IPS-20b (cell line): ENCODE measurements at regions not wholly inside any gene's neighbourhood (a gene's known extent, or its start where the extent isn't known, plus 50 kb on each side); places are given as distances from the start of the nearest gene placed in this dataset.
"Not testable (repeated sequence)": the region's sequence is repeated elsewhere in the genome, so short reads cannot be mapped to it uniquely, and the experiment has no call there.

ENCODE experiments used
- H3K27ac ChIP-seq: one replicate; pipeline ENCODE4 v1.5.1; 2013; ENCODE audit warnings: low read length
- H3K27me3 ChIP-seq: 2 replicates; pipeline ENCODE4 v1.6.1; 2013; ENCODE audit warnings: mild to moderate bottlenecking, low read length, inconsistent platforms; ENCODE audit not compliant: insufficient read depth
- H3K36me3 ChIP-seq: 2 replicates; pipeline ENCODE4 v1.6.1; 2013; ENCODE audit warnings: low read depth, mild to moderate bottlenecking, inconsistent platforms, low read length, moderate library complexity; ENCODE audit not compliant: insufficient read depth
- H3K4me1 ChIP-seq: 2 replicates; pipeline ENCODE4 v1.6.1; 2013; ENCODE audit warnings: mild to moderate bottlenecking, control low read depth, inconsistent platforms, low read length, moderate library complexity; ENCODE audit not compliant: insufficient read depth
- H3K4me3 ChIP-seq: 2 replicates; pipeline ENCODE4 v1.5.1; 2013; ENCODE audit warnings: mild to moderate bottlenecking, low read length, inconsistent platforms
- H3K9ac ChIP-seq: 2 replicates; pipeline ENCODE4 v1.6.1; 2013; ENCODE audit warnings: low read depth, mild to moderate bottlenecking, inconsistent platforms, low read length, moderate library complexity
- H3K9me3 ChIP-seq: 2 replicates; pipeline ENCODE4 v1.6.1; 2013; ENCODE audit warnings: mild to moderate bottlenecking, low read depth, low read length, inconsistent platforms; ENCODE audit not compliant: insufficient read depth

DNA sequence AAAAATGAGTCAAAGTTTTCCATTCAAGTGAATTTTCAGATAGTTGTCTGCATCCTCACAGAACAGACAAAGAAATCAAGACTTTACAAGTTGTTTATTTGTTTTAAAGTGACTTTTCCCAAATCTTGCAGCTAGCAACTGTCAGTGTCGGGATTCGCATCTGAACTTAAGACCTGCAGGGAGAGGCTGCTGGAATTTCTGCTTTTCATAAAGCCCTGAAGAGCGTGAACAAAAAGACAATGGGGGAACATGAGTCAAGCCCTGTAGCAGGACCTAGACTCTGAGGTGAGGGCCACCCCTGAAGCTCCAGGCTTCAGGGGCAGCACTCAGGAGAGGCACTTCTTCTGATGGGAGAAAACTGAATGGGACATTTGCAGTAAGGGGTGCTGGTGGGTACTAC lies 108.2 kb upstream of the CTAGE1 start:
- no peak overlapping the region for H3K9ac ChIP-seq
- H3K27ac ChIP-seq, result no peak overlapping the region
- H3K27me3 ChIP-seq, result no peaks in the 10 kb centered on the region
- no peaks in the 10 kb centered on the region for H3K4me1 ChIP-seq
- no peaks in the 10 kb centered on the region; the same call in 1 of the 2 replicates for H3K9me3 ChIP-seq
- no peaks in the 10 kb centered on the region for H3K36me3 ChIP-seq
- no peak overlapping the region for H3K4me3 ChIP-seq

DNA sequence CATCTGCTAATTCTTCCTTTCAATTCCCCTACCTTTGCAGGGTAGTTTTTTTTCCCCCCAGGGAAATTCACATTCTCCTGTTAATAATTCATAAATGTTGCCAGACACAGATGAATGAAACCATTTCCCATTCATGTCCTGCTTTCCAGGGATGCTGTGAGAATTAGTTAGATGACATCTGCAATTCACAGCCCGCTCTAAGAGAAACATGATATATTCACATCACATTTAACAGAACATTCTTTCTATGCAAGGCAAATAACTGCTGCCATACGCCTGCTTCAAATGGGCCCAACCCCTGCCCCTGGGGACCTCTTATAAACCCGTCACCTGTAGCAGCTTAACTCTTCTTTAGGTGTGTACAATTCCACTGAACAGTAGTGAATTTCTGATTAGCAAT lies 110.6 kb upstream of the CTAGE1 start:
- Histone ChIP-seq H3K9me3 (no peaks in the 10 kb centered on the region; the same call in 1 of the 2 replicates), H3K27me3 (no peaks in the 10 kb centered on the region), H3K27ac (no peak overlapping the region), H3K4me1 (no peaks in the 10 kb centered on the region), H3K9ac (no peak overlapping the region), H3K4me3 (no peak overlapping the region), H3K36me3 (no peaks in the 10 kb centered on the region)

DNA sequence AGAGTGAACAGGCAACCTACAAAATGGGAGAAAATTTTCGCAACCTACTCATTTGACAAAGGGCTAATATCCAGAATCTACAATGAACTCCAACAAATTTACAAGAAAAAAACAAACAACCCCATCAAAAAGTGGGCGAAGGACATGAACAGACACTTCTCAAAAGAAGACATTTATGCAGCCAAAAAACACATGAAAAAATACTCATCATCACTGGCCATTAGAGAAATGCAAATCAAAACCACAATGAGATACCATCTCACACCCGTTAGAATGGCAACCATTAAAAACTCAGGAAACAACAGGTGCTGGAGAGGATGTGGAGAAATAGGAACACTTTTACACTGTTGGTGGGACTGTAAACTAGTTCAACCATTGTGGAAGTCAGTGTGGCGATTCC lies 117.0 kb upstream of the CTAGE1 start:
- not testable (repeated sequence) for H3K9me3 ChIP-seq, H3K4me1 ChIP-seq, H3K27me3 ChIP-seq, H3K27ac ChIP-seq, H3K9ac ChIP-seq, H3K36me3 ChIP-seq, H3K4me3 ChIP-seq

DNA sequence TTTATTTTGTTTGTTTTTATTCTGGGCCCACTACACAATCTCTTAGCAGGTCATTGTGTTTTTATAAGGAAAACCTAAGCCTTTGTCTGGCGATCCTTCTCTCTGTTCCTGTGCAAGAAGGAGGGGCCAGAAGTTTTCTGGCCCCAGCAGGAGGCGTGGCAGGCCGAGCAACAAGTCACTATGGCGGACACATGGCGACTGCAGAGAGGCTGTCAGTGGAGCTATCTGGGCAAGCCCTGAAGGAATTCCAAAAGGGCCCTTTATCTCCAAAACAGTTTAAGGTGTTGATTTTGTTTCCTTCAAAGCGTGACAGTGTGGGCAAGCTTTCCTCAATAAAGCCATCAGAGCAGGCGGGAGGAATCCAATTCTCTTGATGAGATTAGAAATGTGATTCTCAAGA lies 118.8 kb upstream of the CTAGE1 start:
- Histone ChIP-seq H3K27me3 (no peaks in the 10 kb centered on the region), H3K36me3 (no peaks in the 10 kb centered on the region), H3K4me3 (no peak overlapping the region), H3K4me1 (no peaks in the 10 kb centered on the region), H3K9ac (no peak overlapping the region), H3K9me3 (no peaks in the 10 kb centered on the region), H3K27ac (no peak overlapping the region)

DNA sequence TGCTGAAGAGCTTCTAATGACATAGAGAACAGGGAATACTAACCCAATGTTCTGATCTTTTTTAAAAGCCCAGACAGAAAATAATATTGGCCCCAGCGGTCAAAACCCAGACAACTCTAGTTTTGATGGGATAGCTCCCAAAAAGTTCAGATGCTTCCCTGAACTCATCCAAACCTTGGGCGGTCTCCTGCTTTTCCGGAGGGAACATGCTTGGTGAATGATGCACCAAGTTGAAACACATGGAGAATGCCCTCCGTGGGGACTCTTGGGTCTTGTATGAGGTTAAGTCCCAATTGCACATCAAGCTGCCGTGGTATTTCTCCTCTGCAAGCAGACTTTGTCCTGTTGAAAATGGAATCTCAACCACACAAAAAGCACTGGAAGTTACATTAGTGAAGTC lies 120.7 kb upstream of the CTAGE1 start:
- Histone ChIP-seq H3K9me3 (no peaks in the 10 kb centered on the region), H3K4me1 (no peaks in the 10 kb centered on the region), H3K27ac (no peak overlapping the region), H3K27me3 (no peaks in the 10 kb centered on the region), H3K9ac (no peak overlapping the region), H3K4me3 (no peak overlapping the region), H3K36me3 (no peaks in the 10 kb centered on the region)

DNA sequence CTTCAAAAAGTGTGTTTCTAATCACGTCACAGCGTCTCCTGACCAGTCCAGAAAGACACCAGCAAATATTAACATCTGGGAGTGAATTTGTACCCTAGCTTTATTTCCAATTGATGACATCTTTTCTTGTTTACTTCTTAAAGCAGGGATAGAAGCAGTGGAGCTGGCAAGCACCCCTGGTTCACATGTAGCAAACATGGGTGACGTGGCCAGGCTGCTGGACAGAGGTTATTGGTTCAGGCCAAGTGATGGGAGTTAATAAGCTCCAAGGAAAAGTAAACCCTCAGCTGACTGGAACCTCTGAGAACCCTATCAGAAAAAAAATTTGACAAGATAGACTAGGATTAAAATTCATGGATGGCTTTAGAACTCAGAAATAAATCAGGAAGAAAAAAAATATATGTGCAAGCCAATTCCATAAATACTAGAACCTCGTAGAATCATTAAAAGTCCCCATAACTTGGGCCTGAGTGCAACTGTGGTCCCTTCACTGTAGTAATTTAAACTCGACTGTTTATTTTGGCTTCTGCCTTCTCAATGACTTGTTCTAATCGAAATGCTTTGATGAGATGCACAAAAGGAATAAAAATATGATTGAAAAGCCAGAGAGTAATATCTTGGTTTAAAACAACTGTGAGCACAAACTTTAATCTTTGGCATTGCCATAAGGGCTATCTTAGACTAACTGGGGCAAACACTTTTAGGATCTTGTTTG lies 121.5 kb upstream of the CTAGE1 start:
- Histone ChIP-seq H3K9me3 (no peaks in the 10 kb centered on the region), H3K4me1 (no peaks in the 10 kb centered on the region), H3K4me3 (no peak overlapping the region), H3K9ac (no peak overlapping the region), H3K36me3 (no peaks in the 10 kb centered on the region), H3K27ac (no peak overlapping the region), H3K27me3 (no peaks in the 10 kb centered on the region)

DNA sequence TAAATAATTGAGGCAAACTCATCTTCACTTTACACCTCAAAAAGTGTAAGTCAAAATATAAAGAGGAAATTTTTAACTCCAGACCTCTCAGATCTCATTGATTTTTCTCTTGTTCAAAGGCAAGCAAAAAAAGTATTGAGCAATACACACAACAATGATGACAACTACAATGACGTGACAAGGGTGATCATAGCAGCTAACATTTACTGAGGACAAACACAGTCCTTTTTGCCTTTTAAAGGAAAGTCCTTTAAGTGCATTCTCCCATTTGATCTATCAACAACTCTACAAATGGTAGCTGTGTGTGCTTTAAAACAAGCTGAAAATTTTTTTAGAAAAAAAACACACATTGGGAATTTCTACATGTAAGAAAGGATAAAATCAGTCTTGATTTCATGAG lies 123.5 kb upstream of the CTAGE1 start:
- Histone ChIP-seq H3K36me3 (no peaks in the 10 kb centered on the region), H3K4me3 (no peak overlapping the region), H3K27ac (no peak overlapping the region), H3K9ac (no peak overlapping the region), H3K27me3 (no peaks in the 10 kb centered on the region), H3K4me1 (no peaks in the 10 kb centered on the region), H3K9me3 (no peaks in the 10 kb centered on the region)

DNA sequence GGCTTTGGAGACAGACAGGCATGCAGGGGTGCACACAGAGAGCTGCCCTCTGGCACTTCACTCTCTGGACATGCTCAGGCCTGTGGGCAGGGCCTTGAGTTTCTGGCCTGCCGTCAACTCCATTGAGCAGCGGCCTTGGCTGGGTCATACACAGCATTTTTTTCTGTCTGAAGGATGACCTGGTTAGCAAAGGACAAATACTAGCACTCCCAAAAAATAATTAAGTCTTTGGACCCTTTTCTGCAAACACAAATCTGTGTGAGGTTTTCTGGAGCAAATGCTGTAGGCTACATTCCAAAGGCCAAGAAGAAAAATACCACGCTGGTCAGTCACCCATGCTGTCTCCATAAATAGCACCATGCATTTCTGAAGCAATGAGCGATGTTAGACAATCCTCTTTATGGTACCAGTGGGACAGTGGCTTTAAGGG lies 124.7 kb upstream of the CTAGE1 start:
- no peak overlapping the region for H3K4me3 ChIP-seq
- no peak overlapping the region for H3K9ac ChIP-seq
- H3K36me3 ChIP-seq, result no peaks in the 10 kb centered on the region
- H3K9me3 ChIP-seq, result no peaks in the 10 kb centered on the region
- H3K4me1 ChIP-seq, result no peaks in the 10 kb centered on the region
- no peak overlapping the region for H3K27ac ChIP-seq
- H3K27me3 ChIP-seq, result no peaks in the 10 kb centered on the region

DNA sequence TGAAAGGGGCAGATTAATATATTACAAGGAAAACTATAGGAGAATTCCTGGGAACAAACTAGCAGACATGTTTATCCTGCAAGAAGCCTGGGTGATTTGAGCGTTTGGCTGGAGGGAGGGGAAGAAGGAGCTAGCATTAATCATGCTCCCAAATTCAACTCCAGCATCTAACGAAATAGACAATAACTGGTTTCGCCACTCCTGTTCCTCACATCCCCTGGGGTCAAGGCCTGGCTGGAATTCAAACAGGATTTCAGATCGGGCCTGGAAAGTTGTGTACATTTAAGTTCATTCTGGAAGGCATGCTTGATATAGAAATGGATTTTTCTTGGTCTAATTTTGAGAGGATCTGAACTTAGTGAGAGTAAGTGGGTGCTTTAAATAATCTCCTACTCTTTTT lies 126.1 kb upstream of the CTAGE1 start:
- no peak overlapping the region for H3K9ac ChIP-seq
- no peaks in the 10 kb centered on the region for H3K27me3 ChIP-seq
- H3K4me3 ChIP-seq, result no peak overlapping the region
- H3K9me3 ChIP-seq, result no peaks in the 10 kb centered on the region
- peaks cover 5% of the 10 kb centered on the region; the same call in 1 of the 2 replicates for H3K4me1 ChIP-seq
- no peaks in the 10 kb centered on the region for H3K36me3 ChIP-seq
- no peak overlapping the region for H3K27ac ChIP-seq

DNA sequence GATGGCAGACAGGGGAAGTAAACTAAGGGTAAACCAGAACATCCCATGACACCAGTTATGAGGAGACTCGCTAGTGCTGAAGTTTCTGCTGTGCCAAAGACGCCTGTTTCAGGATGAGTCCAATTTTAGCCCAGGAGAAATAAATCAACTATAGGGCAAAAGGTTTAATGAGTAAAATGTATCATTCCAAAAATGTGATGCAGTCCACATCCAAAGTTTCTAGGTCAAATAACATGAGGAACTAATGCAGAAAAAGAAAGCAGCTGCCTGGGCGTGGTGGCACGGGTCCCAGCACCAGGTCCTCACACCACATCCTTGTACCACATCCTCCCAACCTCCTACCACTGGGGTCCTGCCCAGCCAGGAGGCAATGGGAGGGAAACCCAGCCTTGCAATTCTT lies 126.9 kb upstream of the CTAGE1 start:
- Histone ChIP-seq H3K27ac (no peak overlapping the region), H3K4me3 (no peak overlapping the region), H3K27me3 (0 out of 2 replicates have a peak, but pooled peaks cover 2% of the 10 kb centered on the region), H3K36me3 (no peaks in the 10 kb centered on the region), H3K9me3 (no peaks in the 10 kb centered on the region), H3K9ac (no peak overlapping the region), H3K4me1 (peaks cover 5% of the 10 kb centered on the region; the same call in 1 of the 2 replicates)

DNA sequence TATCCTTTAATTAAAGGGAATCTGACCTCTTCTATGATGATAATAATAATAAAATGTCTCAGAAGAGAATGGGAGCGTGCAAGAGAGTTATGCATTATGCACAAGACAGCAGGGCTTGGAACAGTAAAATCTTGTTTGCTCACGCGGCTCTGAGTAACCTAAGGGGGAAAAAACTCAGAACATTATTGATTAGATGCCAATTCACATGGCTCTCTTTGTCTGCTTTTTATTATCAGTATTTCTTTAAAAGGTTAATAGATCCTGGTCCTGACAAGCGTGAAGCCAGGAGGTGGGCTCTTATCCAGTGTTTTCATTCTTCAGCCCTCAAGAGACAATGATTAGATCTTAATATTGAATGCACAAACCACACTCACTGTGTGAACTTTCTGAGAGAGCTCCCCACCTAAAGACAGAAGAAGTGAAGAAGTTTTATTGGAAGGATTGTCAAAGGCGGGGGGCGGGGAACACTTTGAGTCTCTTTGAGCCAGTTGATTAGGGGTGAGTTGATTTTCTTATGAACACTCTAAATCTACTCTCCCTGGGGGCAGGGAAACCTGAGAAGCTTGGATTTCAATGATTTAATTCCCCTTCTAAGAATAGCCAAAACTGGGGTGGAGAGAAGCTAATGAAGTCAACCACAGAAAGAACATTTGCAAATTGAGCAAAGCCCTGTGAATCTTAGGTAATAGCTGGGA lies 127.5 kb upstream of the CTAGE1 start:
- no peaks in the 10 kb centered on the region for H3K9me3 ChIP-seq
- no peak overlapping the region for H3K4me3 ChIP-seq
- H3K4me1 ChIP-seq, result peaks cover 5% of the 10 kb centered on the region; the same call in 1 of the 2 replicates
- H3K9ac ChIP-seq, result no peak overlapping the region
- H3K27me3 ChIP-seq, result 0 out of 2 replicates have a peak, but pooled peaks cover 5% of the 10 kb centered on the region
- H3K36me3 ChIP-seq, result no peaks in the 10 kb centered on the region
- no peak overlapping the region for H3K27ac ChIP-seq

DNA sequence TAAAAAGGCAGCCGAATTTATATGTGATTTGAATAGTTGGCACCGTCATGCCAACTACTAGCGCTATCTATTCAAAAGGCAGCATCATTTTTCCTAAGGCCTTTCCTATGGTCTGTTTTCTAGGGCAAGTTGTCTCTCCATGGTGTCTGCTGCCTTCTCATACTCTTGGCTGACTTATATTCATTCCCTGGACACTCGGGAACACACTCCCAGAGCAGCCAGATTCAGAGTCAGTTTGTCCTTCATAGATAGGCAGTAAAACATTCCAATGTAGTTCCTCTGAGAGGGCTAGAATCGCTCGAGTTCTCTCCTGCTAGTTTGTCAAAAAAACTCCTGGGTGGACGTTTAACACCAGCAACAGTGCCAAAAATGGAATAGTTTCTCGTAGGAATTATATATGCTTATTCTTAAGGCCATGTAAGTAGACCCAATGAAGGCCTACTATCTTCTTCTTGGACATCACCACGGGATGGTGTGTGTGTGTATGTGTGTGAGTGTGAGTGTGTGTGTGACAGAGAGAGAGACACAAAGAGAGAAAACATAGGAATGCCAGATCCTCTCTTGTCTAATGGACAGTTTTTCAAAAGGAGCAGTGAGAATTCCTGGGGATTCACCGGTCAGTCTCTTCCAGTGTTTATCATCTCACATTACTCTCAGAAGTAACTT lies 129.3 kb upstream of the CTAGE1 start:
- H3K27ac ChIP-seq, result no peak overlapping the region
- H3K36me3 ChIP-seq, result no peaks in the 10 kb centered on the region
- H3K9ac ChIP-seq, result no peak overlapping the region
- H3K27me3 ChIP-seq, result 0 out of 2 replicates have a peak, but pooled peaks cover 5% of the 10 kb centered on the region
- no peak overlapping the region for H3K4me3 ChIP-seq
- peaks cover 5% of the 10 kb centered on the region; the same call in 1 of the 2 replicates for H3K4me1 ChIP-seq
- no peaks in the 10 kb centered on the region for H3K9me3 ChIP-seq
